ENCODE measurements at regions not wholly inside any gene's neighbourhood (a gene's known extent, or its start where the extent isn't known, plus 50 kb on each side); places are given as distances from the start of the nearest gene placed in this dataset.
A peak's percentile ranks its signal among the peaks of the same experiment; 100 is the strongest.
"Not testable (repeated sequence)": the region's sequence is repeated elsewhere in the genome, so short reads cannot be mapped to it uniquely, and the experiment has no call there.

- no peak for DNase-seq (ENCODE audit: low read depth in 2 of 2)
Measured at GRCh38 chr7:46626691-46627310, 705.7 kb upstream of the IGFBP3 start.

GRCh38 chr7:46626261-46626660, 705.2 kb upstream of the IGFBP3 start:
- DNase-seq (ENCODE audit: low read depth in 2 of 2): no peak

GRCh38 chr7:46625032-46625431, 704.0 kb upstream of the IGFBP3 start:
- DNase-seq (ENCODE audit: low read depth in 2 of 2): no peak

GRCh38 chr7:46622251-46622650, 701.2 kb upstream of the IGFBP3 start:
- no peak for DNase-seq (ENCODE audit: low read depth in 2 of 2)

GRCh38 chr7:46619723-46620310, 698.7 kb upstream of the IGFBP3 start:
- DNase-seq (ENCODE audit: low read depth in 2 of 2): no peak

- no peak for DNase-seq (ENCODE audit: low read depth in 2 of 2)
Measured at GRCh38 chr7:46616636-46617035, 695.6 kb upstream of the IGFBP3 start.

- DNase-seq (ENCODE audit: low read depth in 2 of 2): no peak
Measured at GRCh38 chr7:46613551-46613950, 692.5 kb upstream of the IGFBP3 start.

- no peak for DNase-seq (ENCODE audit: low read depth in 2 of 2)
Measured at GRCh38 chr7:46613116-46613515, 692.0 kb upstream of the IGFBP3 start.

- DNase-seq (ENCODE audit: low read depth in 2 of 2): no peak
Measured at GRCh38 chr7:46611508-46611907, 690.4 kb upstream of the IGFBP3 start.

GRCh38 chr7:46610746-46611145, 689.7 kb upstream of the IGFBP3 start:
- DNase-seq (ENCODE audit: low read depth in 2 of 2): no peak

- DNase-seq (ENCODE audit: low read depth in 2 of 2): no peak
Measured at GRCh38 chr7:46607176-46607575, 686.1 kb upstream of the IGFBP3 start.

GRCh38 chr7:46606761-46607160, 685.7 kb upstream of the IGFBP3 start:
- DNase-seq (ENCODE audit: low read depth in 2 of 2): no peak

- no peak for DNase-seq (ENCODE audit: low read depth in 2 of 2)
Measured at GRCh38 chr7:46604241-46604661, 683.2 kb upstream of the IGFBP3 start.

GRCh38 chr7:46603780-46604179, 682.7 kb upstream of the IGFBP3 start:
- no peak for DNase-seq (ENCODE audit: low read depth in 2 of 2)

GRCh38 chr7:46603296-46603752, 682.3 kb upstream of the IGFBP3 start:
- DNase-seq (ENCODE audit: low read depth in 2 of 2): no peak

GRCh38 chr7:46600340-46600739, 679.3 kb upstream of the IGFBP3 start:
- no peak for DNase-seq (ENCODE audit: low read depth in 2 of 2)

- DNase-seq (ENCODE audit: low read depth in 2 of 2): not testable (repeated sequence)
Measured at GRCh38 chr7:46594831-46595230, 673.8 kb upstream of the IGFBP3 start.

GRCh38 chr7:46590918-46591905, 670.1 kb upstream of the IGFBP3 start:
- DNase-seq (ENCODE audit: low read depth in 2 of 2): not testable (repeated sequence)

- no peak for DNase-seq (ENCODE audit: low read depth in 2 of 2)
Measured at GRCh38 chr7:46589286-46589685, 668.2 kb upstream of the IGFBP3 start.

GRCh38 chr7:46586406-46586805, 665.3 kb upstream of the IGFBP3 start:
- DNase-seq (ENCODE audit: low read depth in 2 of 2): no peak

GRCh38 chr7:46583656-46584055, 662.6 kb upstream of the IGFBP3 start:
- no peak for DNase-seq (ENCODE audit: low read depth in 2 of 2)

- peak; percentile 54 to 62 for DNase-seq (ENCODE audit: low read depth in 2 of 2)
Measured at GRCh38 chr7:46581268-46581667, 660.2 kb upstream of the IGFBP3 start.
